Hematopoietic multipotent progenitor cell (in vitro differentiated cells): ENCODE measurements at regions not wholly inside any gene's neighbourhood (a gene's known extent, or its start where the extent isn't known, plus 50 kb on each side); places are given as distances from the start of the nearest gene placed in this dataset.

Source experiments
- DNase-seq, 3 donors: peaks; one replicate each; pipeline ENCODE4 v3.0.0-alpha.2; 2011 to 2015; ENCODE audit warnings: low read depth in 2 of 3, low spot score in 2 of 3

- DNase-seq = no peak
These were observed 196.2 kb upstream of the IER5L start for GRCh38 chr9:129374231-129374630.

DNA sequence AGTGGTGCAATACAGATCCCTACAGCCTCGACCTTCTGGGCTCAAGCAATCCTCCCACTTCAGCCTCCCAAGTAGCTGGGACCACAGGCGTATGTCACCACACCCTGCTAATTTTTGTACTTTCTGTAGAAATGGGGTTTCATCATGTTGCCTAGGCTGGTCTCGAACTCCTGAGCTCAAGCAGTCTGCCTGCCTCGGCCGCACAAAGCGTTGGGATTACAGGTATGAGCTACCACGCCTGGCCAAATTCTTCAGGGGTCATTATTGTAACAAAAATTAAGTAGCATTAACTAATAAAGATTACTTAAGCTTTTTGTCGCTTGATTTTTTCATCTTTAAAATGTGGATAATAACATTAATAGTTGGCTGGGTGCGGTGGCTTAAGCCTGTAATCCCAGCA, 195.3 kb upstream of the IER5L start:
- no peak for DNase-seq

GRCh38 chr9:129370770-129371169, 192.7 kb upstream of the IER5L start:
- no peak for DNase-seq

GRCh38 chr9:129368444-129368978, 190.4 kb upstream of the IER5L start:
- no peak for DNase-seq

GRCh38 chr9:129367287-129367686, 189.2 kb upstream of the IER5L start:
- DNase-seq = no peak

DNA sequence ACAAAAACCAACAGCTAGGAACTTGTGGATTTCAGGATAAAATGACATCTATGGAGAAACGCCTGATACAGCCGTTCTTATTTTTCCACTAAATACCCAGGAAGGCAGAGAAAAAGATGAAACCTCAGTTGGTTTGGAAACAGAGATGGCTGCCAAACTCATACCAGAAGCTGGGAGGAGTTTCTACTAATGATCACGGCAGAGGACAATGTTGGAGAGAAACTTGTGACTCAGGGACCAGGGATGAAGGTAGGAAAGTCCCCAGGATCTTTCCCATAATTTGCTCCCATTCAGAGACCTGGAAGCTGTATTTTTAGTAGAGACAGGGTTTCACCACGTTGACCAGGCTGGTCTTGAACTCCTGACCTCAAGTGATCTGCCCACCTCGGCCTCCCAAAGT, 187.1 kb upstream of the IER5L start:
- DNase-seq = no peak

DNA sequence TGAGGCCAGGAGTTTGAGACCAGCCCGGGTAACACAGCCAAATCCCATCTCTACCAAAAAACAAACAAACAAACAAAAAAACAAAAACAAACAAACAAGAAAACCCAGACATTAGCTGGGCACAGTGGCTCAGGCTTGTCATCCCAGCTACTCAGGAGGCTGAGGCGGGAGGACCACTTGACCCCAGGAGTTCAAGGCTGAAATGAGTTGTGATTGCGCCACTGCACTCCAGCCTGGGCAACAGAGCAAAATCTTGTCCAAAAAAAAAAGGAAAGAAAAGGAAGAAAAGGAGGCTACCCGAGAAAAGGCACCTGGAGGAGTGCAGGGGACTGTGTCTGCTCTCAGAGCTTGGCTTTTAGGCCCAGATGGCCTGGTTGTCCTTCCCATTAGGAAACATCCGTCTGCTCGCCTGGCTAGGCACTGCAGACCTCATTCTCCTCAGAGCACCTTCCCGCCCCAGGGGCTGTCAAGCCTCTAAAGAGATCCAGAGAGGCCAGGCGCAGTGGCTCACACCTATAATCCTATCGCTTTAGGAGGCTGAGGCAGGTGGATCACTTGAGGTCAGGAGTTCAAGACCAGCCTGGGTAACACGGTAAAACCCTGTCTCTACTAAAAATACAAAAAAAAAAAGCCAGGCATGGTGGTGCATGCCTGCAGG, 185.3 kb upstream of the IER5L start:
- no peak for DNase-seq

GRCh38 chr9:129362287-129363000, 184.4 kb upstream of the IER5L start:
- no peak for DNase-seq

DNA sequence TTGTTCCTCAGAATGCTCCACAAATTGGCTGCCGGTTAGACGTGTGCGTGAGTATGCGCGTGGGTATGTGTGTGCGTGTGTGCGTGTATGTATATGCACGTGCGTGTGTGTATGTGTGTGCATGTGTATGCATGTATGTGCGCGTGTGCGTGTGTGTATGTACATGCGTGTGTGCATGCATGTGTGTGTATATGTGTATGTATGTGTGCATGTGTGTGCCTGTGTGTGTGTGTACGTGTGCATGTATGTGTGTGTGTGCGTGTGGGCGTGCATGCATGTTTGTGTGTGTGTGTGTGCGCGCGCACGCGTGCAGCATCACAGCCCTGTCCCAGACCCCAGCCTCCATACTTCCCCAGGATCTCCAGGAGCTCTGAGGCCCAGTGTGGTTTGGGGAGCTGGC, 183.1 kb upstream of the IER5L start:
- no peak for DNase-seq

DNA sequence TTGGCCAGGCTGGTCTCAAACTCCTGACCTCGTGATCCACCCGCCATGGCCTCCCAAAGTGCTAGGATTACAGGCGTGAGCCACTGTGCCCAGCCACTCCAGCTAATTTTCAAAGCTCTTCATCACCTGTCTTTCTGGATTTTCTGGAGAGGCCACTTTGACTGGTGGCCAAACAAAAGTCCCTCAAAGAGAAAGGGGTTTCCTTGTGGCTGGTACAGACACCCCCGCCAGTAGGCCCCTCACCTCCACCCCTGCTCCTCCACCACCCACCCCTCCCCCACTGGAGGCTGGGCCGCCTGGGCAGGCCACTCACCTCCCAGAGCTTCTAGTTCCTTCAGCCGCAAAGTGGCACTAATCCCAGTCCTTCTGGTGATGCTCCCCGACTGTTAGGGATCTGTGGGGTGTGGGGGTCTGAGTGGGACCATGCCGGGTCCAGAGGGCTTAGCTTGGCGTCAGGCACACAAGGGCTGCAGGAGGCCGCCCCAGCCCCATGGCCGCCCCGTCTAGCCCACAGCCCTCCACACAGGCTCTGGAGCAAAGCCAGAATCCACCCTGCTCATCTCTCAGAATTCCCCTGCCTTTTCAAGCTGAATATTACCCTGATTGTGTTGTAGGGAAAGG, 182.0 kb upstream of the IER5L start:
- DNase-seq = no peak

GRCh38 chr9:129359162-129359811, 181.2 kb upstream of the IER5L start:
- DNase-seq = no peak

DNA sequence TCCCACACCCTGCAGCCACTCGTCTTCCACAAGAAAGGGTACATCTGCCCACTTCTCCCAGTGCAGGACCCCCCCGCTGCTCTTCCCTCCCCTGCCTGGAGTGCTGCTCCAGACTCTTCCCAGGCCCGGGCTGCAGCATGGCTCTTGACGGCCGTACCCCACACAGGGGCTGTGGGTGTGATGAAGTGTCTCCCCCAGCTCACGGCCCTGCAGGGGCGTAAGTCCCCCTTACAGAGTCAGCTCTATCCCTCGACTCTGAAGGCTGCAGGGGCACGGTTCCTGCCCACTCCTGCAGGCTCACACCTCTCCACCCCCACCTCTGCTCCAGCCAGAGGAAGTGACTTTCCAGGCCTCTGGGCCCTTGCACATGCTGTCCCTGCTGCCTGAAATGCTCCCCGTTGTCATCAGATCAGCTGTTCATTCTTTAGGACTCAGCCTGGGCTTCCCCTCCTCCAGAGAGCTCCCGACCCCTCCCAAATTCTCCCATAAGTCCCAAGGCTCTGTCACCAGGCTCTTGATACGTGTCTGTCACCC, 180.6 kb upstream of the IER5L start:
- no peak for DNase-seq

- DNase-seq = no peak
These were observed 179.7 kb upstream of the IER5L start for GRCh38 chr9:129357773-129358245.

- no peak for DNase-seq
These were observed 179.1 kb upstream of the IER5L start for GRCh38 chr9:129356871-129357772.

DNA sequence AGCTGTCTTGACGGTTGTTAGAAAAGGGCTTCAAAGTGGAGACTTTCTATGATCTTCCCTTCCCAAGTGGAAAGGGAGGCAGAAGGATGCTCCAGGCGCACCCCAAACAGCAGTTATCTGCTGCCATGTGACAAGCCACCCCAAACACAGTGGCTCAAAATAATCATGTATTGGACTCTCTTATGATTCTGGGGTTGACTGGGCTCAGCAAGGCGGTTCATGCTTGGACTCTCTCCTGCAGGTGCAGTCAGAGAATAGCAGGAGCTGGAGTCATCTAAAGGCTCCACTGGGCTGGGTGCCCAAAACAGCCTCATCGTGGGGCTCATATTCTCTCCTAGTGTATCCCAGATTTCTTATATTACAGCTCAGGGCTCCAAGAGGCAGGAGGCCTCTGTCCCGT, 177.6 kb upstream of the IER5L start:
- DNase-seq = no peak

GRCh38 chr9:129354498-129354897, 176.4 kb upstream of the IER5L start:
- DNase-seq = no peak

GRCh38 chr9:129353697-129354336, 175.8 kb upstream of the IER5L start:
- no peak for DNase-seq

GRCh38 chr9:129352146-129352865, 174.2 kb upstream of the IER5L start:
- DNase-seq = no peak

DNA sequence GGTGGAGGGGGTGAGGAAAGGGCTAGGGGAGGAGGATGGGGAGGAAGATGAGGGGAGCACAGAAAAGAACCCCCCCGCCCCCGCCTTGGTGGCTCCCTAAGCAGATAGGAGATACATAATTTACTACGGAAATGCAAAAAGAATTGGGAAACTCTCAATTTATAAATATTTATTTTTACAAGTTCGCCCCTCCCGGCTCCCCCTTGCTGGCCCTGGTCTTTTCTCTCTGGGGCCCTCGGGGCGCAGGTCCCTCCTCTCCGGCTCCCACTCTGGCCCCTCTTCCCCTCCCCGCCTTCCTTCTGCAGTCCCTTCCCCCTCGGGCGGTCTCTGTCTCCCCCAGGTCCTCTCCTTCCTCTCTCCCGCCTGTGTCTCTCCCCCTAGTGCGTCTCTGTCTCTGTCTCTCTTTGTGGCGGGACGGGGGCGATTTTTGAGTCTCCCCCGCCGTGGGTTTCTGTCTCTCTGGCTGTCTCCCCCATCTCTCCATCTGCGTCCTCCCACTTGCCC, 173.6 kb upstream of the IER5L start:
- DNase-seq = no peak
